HG03432 (cell line): ENCODE measurements at regions not wholly inside any gene's neighbourhood (a gene's known extent, or its start where the extent isn't known, plus 50 kb on each side); places are given as distances from the start of the nearest gene placed in this dataset.

Source experiments
- ATAC-seq: cut with Tn5 transposase; IDR thresholded peaks from one replicate; pipeline ENCODE4 v1.9.1; 2021; ENCODE audit warnings: mild to moderate bottlenecking, moderate library complexity; ENCODE audit not compliant: unreplicated experiment

DNA sequence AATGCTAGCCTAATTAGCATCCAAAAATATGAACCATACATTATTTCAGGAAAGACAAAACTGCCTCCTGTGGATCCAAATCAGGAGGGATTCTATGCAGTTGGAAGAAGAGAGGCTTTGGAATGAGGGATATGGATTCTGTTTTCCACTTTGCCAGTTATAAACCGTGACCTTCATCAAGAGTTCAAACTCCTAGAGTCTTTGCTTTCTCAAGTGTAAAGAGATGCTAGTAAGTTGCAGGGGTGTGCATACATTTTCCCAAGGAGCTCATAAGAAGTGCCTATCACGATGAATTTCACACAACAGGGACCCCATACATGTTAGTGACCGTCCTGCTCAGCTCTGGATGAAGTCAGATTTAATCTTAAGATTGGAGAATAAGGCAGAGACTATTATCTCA lies 542.5 kb downstream of the SOX11 start:
- no peak for ATAC-seq

DNA sequence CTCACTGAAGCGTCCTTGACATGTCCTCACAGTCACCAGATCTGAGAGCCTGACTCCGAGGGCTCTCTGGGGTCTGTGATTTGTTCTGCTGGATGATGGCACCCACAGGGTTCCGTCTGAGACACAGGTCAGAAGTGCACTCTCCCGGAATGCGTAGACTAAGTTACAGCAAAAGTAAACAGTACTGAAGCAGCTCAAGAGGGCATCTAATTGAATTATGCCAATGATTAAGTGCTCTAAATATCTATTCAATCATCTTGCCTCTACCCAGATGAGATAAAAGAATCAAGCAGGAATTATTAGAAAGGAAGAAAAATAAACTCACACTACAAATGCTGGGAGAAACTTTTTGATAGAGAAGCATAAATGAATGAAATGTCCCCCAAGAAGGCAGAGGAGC lies 544.1 kb downstream of the SOX11 start:
- ATAC-seq: no peak

DNA sequence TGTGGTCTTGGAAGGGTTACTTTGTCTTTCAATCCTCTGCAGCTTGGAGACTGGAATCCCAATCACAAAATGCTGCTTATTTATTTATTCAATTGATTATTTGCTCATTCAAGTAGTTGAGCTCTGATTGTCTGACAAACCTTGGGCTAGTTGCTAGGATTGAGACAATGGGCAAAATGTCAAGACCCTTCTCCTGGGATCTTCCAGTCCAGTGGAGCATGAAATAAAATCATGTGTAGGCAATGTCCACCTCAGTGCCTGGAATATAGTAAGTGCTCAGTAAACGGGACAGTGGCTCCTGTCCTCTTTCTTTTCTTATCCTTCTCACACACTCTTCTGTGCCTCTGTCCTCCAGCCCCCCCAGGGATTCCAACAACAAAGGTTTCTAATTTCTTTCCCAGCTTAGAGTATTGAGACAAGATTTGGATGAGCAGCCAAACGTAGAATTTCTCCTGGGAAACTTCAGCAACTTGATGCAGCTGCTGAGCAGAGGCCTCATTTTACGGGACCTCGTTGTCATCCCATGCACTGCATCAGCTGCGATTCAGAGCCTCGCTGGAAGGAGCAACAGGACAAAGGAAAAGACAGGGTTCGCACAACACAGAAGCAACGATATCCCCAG lies 545.0 kb downstream of the SOX11 start:
- no peak for ATAC-seq

DNA sequence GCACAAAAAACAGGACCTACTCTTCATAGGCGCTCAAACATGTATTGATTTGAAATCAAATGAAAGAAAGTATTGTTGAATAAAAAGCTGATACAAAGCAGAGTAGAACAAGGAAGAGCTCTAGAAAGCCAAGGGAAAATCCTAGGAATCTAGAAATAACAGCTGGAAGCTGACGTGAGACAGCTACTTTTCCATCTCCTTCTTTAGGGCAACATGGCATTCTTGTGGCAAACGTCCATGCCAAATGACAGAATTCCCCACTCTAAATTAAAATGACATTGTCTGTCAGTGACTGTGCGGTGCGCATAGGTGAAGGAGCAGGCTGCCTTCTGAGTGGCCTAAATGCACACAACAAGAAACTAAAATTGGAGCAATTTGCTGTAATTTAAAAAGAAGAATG lies 557.4 kb downstream of the SOX11 start:
- ATAC-seq: no peak

DNA sequence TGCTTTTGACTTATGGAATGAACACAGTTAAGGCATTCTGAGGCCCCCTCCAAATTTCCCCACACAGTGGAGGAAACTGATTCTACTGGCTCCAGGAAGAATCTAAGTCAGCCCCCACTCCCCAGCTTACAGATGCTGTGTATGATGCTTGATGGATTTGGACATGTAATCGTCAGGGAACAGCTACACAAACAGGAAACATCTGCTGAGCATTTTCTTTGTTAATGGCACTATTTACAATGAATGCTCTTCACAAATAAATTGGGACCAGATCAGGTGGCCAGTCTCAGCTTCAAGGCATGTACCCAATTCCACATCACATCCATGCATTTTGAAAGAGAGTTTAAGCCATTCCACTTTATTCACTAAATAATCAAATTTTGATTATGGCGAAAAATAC lies 562.3 kb downstream of the SOX11 start:
- no peak for ATAC-seq

DNA sequence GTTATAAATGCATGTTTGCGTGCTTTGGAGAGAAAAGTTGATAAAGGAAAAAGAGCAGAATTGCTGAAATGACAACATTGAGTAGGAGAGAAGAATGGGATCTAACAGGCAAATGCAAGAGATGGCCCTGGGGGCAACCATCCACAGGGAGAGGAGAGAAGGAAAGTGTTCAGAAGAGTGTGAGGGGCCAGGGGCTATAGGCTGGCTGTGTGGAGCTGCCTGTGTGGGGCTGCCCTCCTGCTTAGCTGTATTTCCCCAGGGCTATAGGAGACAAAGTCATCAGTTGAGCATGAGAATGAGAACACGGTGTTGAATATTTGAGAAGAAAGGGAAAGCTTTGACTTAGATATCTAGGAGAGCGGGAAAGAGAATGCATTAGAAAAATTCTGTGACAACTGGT lies 572.0 kb downstream of the SOX11 start:
- no peak for ATAC-seq

DNA sequence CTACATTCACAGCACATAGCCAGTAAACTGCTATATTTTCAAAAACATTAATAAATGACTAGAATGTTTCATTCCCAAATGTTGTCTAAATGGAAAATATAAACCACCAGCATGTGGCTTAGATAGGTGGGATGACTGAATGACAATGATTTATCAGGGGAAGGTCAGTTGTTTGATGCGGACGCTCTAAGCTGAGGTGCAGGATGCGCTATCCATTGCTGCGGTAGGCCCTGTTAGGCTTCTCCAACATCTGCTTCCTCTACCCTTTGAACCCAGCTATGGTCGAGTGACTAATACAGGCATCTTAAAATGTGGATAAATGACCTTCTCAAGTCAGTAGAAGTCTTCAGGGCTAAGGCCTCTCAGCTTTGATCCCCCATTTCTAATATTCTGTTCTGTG lies 584.2 kb downstream of the CMPK2 start:
- ATAC-seq: no peak

DNA sequence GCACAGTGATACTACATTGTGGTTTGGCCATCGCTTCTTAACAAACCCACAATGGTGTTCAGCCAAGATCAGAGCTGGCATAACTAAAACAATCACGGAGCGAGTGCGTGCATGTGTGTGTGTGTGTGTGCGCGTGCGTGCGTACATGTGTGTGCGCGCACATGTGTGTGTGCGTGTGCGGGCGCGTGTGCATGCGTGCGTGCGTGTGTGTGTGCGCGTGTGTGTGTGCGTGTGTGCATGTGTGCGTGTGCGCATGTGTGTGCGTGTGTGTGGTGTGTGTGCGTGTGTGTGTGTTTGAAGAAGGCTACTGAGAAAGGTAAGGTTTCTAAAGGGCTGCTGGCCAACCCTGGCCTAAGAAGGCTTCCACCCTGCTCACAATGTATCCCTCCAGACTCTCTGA lies 582.4 kb downstream of the CMPK2 start:
- ATAC-seq: no peak

DNA sequence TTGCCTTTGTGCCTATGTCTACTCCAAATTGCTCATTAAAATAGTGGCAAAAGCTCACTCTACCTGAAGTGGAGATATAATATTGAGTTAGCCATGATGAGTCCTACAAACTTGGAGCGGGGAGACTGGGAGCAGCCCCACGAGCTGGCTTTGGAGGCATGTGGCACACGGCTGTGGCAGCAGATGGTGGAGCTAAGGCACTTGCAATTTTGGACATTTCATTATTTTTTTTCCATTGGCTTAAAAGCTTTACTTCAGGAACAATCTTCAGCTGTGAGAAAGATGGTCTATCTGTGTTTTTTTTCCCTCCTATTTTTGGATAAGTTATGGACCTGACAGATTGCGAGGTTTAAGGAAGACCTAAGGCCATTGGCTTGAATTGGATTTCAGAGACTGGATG lies 578.3 kb downstream of the CMPK2 start:
- no peak for ATAC-seq

DNA sequence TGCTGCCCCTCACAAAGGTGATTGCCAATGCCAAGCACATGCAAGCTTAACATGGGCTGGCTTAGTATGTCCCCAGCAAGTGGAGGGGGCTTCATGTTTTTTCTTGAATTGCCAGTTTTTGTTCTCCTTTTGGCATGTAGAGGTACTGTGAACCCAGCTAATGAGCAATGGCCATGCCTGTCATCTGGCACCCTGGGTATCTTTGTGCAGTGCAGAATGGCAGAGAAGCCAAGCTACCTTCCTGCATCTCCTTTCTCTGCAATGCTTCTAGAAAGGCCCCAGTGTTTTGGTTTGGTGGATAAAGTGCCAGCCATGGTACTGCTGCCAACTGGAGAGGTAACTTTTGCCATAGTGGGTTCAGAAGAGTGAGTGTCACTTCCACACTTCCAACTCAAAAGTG lies 576.9 kb downstream of the CMPK2 start:
- ATAC-seq: no peak

DNA sequence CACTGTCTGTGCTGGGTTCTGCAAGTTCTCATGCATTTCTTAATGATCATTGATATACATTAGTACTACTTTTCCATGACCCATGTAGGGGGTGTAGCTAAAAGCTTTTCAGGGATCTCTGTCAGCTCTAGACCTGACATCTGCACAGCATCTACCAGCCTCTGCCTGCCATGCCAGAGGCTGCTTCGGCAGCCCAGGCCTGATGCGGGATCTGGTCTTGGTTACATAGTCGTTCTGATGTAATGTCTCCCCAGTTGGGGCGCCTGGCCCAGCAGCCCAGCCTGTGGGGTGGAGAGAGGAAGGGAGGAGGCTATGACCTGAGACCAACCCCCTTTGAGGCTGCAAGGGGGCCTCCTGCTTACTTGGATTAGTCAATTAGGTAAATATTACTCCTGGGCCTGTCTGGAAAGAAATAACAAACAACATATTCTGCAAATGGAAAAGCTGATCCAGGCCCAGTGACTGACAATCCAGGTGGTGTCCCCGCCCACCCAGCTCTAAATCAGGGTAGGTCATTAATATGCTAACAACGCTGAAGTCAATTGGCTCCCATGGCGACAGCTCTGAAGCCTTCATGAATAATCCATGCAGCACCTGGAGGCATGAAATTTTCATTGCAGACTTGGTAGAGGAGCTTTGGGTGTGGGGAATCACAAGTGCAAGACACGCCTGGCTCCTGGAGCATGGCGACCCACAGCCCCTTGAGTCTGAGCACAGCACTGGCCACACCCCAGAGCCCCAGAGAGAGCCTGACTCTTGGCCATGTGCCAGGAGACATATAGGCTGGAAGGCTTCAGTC lies 575.3 kb downstream of the CMPK2 start:
- no peak for ATAC-seq

DNA sequence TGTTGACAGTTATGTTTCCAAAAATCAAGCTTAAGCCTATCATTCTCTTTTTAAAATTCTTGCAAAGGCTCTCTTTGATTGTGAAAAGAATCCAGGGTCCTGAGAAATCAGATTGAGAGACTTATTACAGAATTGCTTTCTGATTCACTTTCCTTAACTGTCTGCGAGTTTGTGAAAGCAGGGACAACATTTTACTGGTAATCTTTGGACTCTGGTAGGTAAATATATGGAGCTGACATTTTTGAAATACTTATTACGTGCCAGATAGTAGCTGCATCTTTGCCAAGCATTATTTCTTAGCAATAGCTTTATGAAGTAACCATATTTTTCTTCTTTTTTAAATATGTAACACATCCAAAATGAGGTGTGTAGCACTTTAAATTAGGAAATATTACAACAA lies 570.9 kb downstream of the CMPK2 start:
- ATAC-seq: no peak

DNA sequence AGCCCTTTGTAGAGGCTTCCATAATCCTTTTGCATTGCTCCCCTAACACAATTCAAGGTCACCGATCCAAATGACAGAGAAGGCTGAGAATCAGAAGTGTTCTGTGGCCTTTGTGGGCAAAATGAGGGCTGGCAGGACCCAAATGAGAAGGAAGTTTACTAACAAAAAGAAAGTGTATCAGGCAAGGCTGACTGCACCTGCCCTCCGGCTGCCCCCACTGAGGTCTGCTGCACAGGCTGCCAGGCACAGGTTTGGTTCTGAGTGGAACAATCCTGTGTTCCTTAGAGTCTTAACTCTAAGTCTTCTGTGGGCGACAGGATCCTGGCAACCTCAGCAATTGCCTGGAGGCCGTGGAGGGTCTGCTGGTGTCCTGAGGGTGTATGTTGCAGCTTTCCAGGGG lies 568.5 kb downstream of the CMPK2 start:
- peak; percentile 50 for ATAC-seq

DNA sequence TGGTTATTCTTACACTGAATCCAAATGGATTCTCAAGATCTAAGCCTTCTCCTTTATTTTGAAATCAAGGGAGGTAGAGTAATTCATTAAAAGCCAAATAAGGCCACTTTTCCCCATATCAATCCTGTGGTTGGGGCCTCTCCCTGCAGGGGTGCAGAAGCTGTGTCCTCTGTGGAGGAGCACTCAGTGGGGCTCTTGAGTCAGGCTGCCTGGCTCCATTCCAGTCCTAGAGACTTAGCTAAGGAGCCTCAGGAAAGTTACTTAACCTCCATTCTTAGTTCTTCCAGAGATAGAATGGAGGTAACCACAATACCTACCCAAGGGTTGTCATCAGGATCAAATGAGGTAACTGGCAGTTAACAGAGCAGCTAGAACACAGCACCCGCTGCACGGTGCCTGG lies 564.3 kb downstream of the CMPK2 start:
- ATAC-seq: no peak

DNA sequence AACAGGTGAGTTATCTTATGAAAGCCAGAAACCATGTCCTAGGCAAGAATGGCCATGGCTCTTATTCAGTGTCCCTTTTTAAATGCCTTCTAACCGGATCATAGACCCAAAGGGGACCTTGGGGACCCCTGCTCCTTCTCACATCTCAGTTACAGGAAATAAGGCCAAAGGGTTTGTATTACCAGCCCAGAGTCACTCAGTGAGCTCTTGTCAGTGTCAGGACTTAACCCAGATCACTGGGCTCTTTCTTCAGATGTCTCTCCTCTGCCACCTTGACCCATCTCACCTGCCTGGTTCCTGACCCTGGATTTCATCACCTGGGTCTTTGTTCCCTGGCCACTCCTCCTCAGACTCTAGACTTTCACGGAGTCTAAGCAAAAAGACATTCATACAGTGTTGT lies 556.7 kb downstream of the CMPK2 start:
- no peak for ATAC-seq

DNA sequence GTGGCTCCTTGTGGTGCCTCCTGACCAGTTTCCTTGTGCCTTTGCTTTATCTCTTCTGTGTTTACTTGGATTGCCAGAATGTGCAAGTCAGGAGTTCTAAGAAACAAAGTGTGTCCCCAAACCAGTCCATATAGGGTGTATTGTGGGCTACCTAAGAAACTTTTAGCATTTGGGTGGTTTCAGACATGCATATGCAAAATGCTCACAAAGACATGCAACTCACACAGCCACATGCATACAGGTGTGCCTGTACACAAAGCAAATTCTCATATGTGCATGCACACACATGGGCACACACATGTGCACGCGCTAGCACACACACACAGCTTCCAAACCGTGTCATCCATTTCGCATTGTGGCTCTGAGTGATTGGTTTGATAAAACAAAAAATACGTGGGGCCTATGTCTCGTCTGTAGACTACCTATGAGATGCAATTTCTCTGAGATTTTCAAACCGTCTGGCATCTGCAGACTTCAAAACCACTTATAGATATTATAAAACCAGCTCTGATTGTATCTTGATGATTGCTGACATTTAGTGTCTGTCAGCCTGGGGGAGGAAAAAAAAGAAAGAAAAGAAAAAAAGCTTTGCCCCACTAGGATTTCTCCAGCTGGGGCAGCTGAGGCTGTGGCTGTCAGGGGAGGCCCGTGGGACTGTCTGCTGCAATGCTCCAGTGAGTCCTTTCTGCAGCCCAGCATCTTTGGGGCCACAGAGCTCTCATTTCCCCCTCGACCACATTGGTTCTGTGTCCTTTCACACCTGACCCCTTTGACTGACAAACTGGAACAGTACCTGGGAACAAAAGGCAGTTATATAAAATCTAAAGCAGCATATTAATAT lies 556.1 kb downstream of the CMPK2 start:
- ATAC-seq: peak; percentile 86

DNA sequence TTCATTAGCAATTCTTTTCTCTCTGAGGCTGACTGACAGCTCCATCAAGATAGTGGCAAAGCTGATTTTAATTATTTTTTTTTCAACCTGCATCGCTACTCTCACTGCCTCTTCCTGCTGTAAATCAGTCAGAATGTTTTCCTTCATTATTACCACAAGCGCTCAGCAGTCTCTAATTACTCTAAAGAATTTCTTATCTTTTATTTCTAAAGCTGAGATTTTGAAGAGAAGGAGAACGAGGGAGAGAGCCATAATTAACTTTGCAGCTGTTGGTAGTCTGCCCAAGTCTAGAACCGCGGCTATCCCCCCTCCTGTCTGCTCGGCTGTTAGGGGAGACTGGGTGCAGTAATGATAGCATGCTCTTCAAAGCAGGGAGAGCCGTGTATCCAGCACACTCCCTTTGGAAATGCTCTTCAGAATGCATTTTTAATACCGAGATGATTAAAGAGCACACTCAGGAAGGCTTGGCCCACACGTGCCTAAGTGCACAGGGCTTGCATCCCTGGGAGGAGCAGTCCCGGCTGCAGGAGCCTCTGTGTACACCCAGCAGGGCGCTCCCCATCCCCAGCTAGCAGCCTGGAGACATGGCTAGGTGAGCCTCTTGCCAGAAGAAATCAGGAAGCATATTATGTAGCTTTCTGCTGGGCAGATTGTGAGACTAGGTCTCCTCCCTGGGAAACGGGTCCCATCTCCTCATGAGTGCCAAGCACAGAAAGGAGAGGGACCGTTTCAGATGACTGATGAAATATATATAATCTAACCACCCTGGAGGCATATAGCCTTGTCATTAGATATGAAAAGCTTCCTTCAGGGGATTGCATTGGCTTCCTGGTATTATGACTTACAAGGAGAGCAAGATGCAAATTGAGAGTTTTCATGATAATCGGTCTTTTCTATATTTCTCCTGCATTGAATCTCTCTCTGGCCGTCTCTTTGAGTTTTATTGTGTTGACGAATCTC lies 555.2 kb downstream of the CMPK2 start:
- ATAC-seq: peak; percentile 32

DNA sequence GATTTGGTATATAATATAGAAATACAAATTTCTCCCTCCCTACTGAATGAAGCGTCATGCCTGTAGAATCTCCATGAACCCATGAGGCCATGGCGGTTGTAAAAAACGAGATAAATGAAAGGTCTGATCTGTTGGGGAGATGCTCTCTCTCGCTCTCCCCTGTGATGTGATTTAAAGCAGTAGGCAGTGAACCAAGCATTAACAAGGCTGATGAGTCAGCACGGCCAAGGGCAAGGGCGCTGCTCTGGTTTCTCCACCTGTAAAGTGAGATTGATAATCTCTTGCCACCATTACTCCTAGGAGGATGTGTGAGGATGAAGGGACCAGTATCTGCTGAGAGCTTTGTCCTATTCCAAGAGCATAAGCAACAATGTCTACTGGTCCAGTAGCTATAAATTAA lies 553.3 kb downstream of the CMPK2 start:
- ATAC-seq: no peak

DNA sequence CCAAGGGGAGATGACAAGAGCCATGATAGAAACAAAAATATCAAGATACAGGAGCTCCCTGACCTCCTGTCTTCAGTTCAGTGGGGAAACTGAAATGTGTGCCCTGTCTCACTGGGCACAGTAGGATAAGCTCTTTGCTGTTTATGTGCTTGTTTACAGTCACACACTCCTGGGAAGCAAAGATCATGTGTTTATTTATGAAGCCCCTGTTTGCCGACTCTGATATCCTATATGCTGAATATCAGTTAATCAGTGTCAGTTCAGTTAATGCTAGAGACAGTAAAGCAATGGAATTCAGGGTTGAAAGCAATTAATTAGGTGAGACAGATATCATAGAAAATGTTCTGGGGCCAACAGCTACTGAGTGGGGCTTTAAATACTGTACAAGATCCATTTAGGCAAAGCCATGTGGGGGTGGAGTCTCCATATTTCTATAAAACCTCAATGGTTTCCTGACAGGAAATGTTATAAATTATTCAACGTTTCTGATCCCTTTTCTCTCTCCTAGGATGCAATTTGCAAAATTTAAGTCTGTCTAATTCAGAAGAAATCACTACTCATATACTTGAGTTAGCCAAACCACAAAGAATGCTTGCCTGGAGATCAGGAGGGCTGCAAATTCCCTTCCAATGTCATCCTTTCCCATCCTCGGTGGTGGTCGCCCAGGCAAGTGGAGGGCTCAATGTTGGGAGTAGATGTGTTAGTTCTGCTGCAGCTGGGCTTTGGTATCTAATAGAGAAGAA lies 551.3 kb downstream of the CMPK2 start:
- ATAC-seq: no peak

DNA sequence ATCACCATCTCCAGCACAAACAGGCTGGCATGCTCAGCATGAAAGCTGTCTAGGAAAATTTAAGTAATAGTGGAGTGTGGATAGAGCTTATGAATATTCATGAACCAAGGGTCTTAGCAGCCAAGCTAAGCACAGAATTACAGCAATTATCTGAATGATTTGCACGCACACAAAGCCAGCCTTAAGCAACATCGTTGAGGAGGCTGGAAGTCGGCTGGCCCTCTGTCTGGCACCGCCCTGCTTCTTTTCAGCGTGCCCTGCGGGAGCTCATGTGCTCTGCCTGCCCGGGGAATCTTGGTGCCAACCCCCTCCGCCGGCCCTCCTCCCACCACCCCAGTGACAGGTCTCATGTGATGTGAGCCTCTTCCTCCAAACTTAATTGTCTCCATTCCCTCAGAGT lies 540.1 kb downstream of the CMPK2 start:
- ATAC-seq: no peak
